Fibroblast of lung (primary cell): ENCODE measurements at regions not wholly inside any gene's neighbourhood (a gene's known extent, or its start where the extent isn't known, plus 50 kb on each side); places are given as distances from the start of the nearest gene placed in this dataset.

Experiments used
- DNase-seq, 2 donors: peaks; one replicate each; pipeline versions ENCODE4 v3.0.0 to v3.0.0-alpha.2; 2010; ENCODE audit warnings: low read depth in 2 of 2
- H2AFZ ChIP-seq: 2 replicates; pipeline ENCODE4 v1.5.1; 2012; ENCODE audit warnings: low read length, control low read depth, inconsistent platforms
- H3K27ac ChIP-seq: 2 replicates; pipeline ENCODE4 v1.5.1; 2011; ENCODE audit warnings: low read length, control low read depth; ENCODE audit not compliant: insufficient read depth
- H3K27me3 ChIP-seq: 2 replicates; pipeline ENCODE4 v1.5.1; 2011; ENCODE audit warnings: mild to moderate bottlenecking, low read length; ENCODE audit not compliant: control insufficient read depth, insufficient read depth
- H3K36me3 ChIP-seq: 2 replicates; pipeline ENCODE4 v1.5.1; 2011; ENCODE audit warnings: low read length; ENCODE audit not compliant: control insufficient read depth, insufficient read depth
- H3K4me1 ChIP-seq: 2 replicates; pipeline ENCODE4 v1.5.1; 2011; ENCODE audit warnings: low read length; ENCODE audit not compliant: control insufficient read depth, insufficient read depth; ENCODE audit errors: extremely low read depth
- H3K4me2 ChIP-seq: 2 replicates; pipeline ENCODE4 v1.5.1; 2011; ENCODE audit warnings: low read length, control low read depth; ENCODE audit not compliant: insufficient read depth; ENCODE audit errors: extremely low read depth
- H3K4me3 ChIP-seq, 4 experiments: fragments of 200-600 bp in 1 of 4; sonication (generic) in 1 of 4; replicated peaks in 1 of 4; 2 replicates each; pipeline ENCODE4 v1.5.1; 2011 to 2016; ENCODE audit warnings: low read length in 4 of 4, low read depth in 3 of 4, mild to moderate bottlenecking in 3 of 4, control low read depth in 2 of 4, inconsistent platforms in 1 of 4, mixed read lengths in 1 of 4; ENCODE audit not compliant: insufficient read depth in 1 of 4; ENCODE audit errors: control extremely low read depth in 1 of 4
- H3K79me2 ChIP-seq: 2 replicates; pipeline ENCODE4 v1.5.1; 2012; ENCODE audit warnings: mild to moderate bottlenecking, low read length, inconsistent platforms; ENCODE audit not compliant: control insufficient read depth, insufficient read depth
- H3K9ac ChIP-seq: 2 replicates; pipeline ENCODE4 v1.5.1; 2011; ENCODE audit warnings: mild to moderate bottlenecking, low read length, control low read depth; ENCODE audit not compliant: insufficient read depth
- H3K9me3 ChIP-seq: 2 replicates; pipeline ENCODE4 v1.5.1; 2012; ENCODE audit warnings: low read depth, low read length; ENCODE audit not compliant: control insufficient read depth, insufficient read depth
- H4K20me1 ChIP-seq: 2 replicates; pipeline ENCODE4 v1.5.1; 2011; ENCODE audit warnings: low read length; ENCODE audit not compliant: control insufficient read depth, insufficient read depth; ENCODE audit errors: extremely low read depth
- CTCF ChIP-seq, 2 donors: IDR thresholded peaks in 1 of 2; conservative IDR thresholded peaks in 1 of 2; 1 replicate in 1 of 2; 2 replicates in 1 of 2; pipeline ENCODE4 v1.5.1; 2011 to 2012; ENCODE audit warnings: low read length in 2 of 2, control low read depth in 1 of 2, inconsistent platforms in 1 of 2, low read depth in 1 of 2, mild to moderate bottlenecking in 1 of 2
- EZH2 ChIP-seq: IDR thresholded peaks from 2 replicates; pipeline ENCODE4 v1.5.1; 2012; ENCODE audit warnings: low read length, control low read depth, mild to moderate bottlenecking; ENCODE audit errors: missing control alignments

- no peaks in the 10 kb centered on the region for H4K20me1 ChIP-seq
- TF ChIP-seq CTCF (conservative IDR thresholded peaks at IDR 0.05 in 1 of 2, IDR thresholded peaks at IDR 0.05 in 1 of 2; ENCODE audit: low read depth in 1 of 2, low read length in 2 of 2) = no peak
- no peak for TF ChIP-seq EZH2
- H3K27me3 ChIP-seq = no peaks in the 10 kb centered on the region
- DNase-seq = no peak
- H3K36me3 ChIP-seq = no peaks in the 10 kb centered on the region
- no peak overlapping the region for H3K4me2 ChIP-seq
- no peak overlapping the region for H3K9ac ChIP-seq
- H3K4me3 ChIP-seq = no peak overlapping the region
- no peaks in the 10 kb centered on the region for H3K79me2 ChIP-seq
- H3K27ac ChIP-seq = no peak overlapping the region
- H3K4me1 ChIP-seq = peaks cover 3% of the 10 kb centered on the region
- H3K9me3 ChIP-seq = no peaks in the 10 kb centered on the region
- H2AFZ ChIP-seq = peak overlapping the region; percentile 1
Observed at GRCh38 chr2:161063946-161064306, 96.3 kb upstream of the TANK start.

- no peak overlapping the region for H3K4me3 ChIP-seq
- DNase-seq = no peak
- no peaks in the 10 kb centered on the region for H3K27me3 ChIP-seq
- no peaks in the 10 kb centered on the region for H3K36me3 ChIP-seq
- TF ChIP-seq EZH2 = no peak
- TF ChIP-seq CTCF (conservative IDR thresholded peaks at IDR 0.05 in 1 of 2, IDR thresholded peaks at IDR 0.05 in 1 of 2; ENCODE audit: low read depth in 1 of 2, low read length in 2 of 2) = no peak
- H3K9ac ChIP-seq = no peak overlapping the region
- no peaks in the 10 kb centered on the region for H3K79me2 ChIP-seq
- H3K27ac ChIP-seq = no peak overlapping the region
- H2AFZ ChIP-seq = no peak overlapping the region
- H3K9me3 ChIP-seq = no peaks in the 10 kb centered on the region
- no peaks in the 10 kb centered on the region for H4K20me1 ChIP-seq
- peaks cover 3% of the 10 kb centered on the region for H3K4me1 ChIP-seq
- no peak overlapping the region for H3K4me2 ChIP-seq
Observed at GRCh38 chr2:161067846-161068350, 92.3 kb upstream of the TANK start.

GRCh38 chr2:161068670-161069069 is 91.6 kb upstream of the TANK start:
- TF ChIP-seq EZH2 (no peak), CTCF (conservative IDR thresholded peaks at IDR 0.05 in 1 of 2, IDR thresholded peaks at IDR 0.05 in 1 of 2; ENCODE audit: low read depth in 1 of 2, low read length in 2 of 2) (no peak)
- H3K4me3 ChIP-seq = no peak overlapping the region
- no peaks in the 10 kb centered on the region for H3K27me3 ChIP-seq
- DNase-seq = peak; percentile 45 to 46
- H3K27ac ChIP-seq = no peak overlapping the region
- H4K20me1 ChIP-seq = no peaks in the 10 kb centered on the region
- no peaks in the 10 kb centered on the region for H3K4me1 ChIP-seq
- no peak overlapping the region for H3K4me2 ChIP-seq
- H3K9ac ChIP-seq = no peak overlapping the region
- no peaks in the 10 kb centered on the region for H3K79me2 ChIP-seq
- no peaks in the 10 kb centered on the region for H3K36me3 ChIP-seq
- no peak overlapping the region for H2AFZ ChIP-seq
- no peaks in the 10 kb centered on the region for H3K9me3 ChIP-seq
